Activated naive CD4-positive, alpha-beta T cell treated with anti-CD3 and anti-CD28 coated beads, Interleukin-2, amount 50 U/mL, for 72 hours (primary cell): ENCODE measurements at regions not wholly inside any gene's neighbourhood (a gene's known extent, or its start where the extent isn't known, plus 50 kb on each side); places are given as distances from the start of the nearest gene placed in this dataset.
"Not testable (repeated sequence)": the region's sequence is repeated elsewhere in the genome, so short reads cannot be mapped to it uniquely, and the experiment has no call there.

Experiments
- ATAC-seq, 2 donors: fragments of 150-1000 bp; cut with Tn5 transposase; 2 replicates each; pipeline ENCODE4 v1.10.0; 2021; ENCODE audit warnings: mild to moderate bottlenecking in 2 of 2, moderate library complexity in 2 of 2
- DNase-seq, 2 donors: peaks; one replicate each; pipeline ENCODE4 v3.0.0; 2021 to 2022; ENCODE audit warnings: low spot score in 2 of 2
- H3K27ac Mint-ChIP-seq, 2 donors: one replicate each; pipeline ENCODE4 v1.8.0; 2022; ENCODE audit warnings: mild to moderate bottlenecking in 2 of 2, mixed read lengths in 2 of 2
- H3K36me3 Mint-ChIP-seq, 2 donors: one replicate each; pipeline ENCODE4 v1.8.0; 2022; ENCODE audit warnings: mixed read lengths in 2 of 2
- H3K9me3 Mint-ChIP-seq, 2 donors: one replicate each; pipeline ENCODE4 v1.8.0; 2022; ENCODE audit warnings: mixed read lengths in 2 of 2

DNA sequence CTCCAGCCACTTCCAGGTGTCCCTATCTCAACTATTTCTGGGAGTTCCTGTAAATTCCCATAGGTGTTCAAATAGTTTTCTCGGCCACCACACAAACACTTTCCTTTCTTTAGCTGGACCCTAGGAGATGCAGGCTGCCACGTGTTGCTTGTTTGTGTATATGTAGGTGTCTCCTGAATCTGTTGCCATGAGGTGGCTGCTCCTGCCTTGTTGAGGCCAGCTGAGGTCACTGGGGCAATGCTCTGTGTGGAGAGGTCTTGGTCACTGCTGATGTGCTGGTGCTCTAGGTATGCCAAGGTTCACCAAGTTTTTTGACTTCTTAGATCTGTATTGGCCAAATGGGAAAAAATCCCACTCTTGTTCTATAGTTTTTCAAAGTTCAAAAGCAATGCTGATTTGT, 132.5 kb upstream of the CHD1 start:
- H3K27ac Mint-ChIP-seq, result no peak overlapping the region
- H3K36me3 Mint-ChIP-seq, result no peaks in the 10 kb centered on the region

DNA sequence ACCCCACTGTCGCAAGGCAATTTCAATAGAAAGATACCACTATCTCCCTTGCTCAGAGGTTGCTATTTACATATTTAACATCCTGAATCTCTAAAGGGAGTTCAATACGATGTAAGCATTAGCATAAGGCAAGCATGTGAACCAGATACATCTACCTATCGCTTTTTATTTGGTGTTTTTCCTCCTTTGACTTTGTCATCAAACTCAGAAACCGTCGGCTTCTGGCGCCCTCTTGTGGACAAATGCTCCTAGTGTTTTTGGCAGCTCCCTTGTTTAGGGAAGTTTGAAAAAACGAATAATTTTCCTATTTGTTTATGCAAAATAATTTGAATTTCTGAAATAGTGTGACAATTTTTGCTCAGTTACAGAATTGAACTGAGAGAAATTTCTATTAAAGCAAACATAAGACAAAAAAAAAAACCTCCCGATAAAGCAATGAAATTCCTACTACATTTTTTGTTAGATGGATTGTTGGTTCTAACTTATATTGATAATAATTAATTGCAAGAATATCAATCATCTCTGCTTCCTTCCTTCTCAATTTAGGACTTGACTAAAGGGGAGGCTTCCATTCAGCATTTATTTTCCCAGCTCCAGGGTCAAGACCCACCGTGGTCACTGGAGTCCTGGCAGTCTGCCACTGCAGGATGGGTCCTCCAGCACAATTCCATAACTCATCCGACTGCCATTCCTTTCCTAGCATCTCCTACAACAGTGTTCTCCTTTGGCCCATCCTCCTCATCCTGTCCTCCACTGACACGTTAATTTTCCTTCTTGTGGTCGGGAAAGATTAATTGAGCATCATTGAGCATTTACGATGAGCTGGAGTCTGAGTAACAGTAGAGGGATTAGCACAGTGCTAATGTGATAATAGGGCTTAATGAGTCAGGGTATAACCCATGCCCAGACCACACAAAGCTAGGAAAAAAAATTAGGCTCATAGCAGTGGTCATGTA, 131.8 kb upstream of the CHD1 start:
- Mint-ChIP-seq H3K9me3 (no peaks in the 10 kb centered on the region), H3K36me3 (no peaks in the 10 kb centered on the region), H3K27ac (no peak overlapping the region)
- peak; percentile 33 to 54 for ATAC-seq
- peak; percentile 62 to 84 for DNase-seq

More for the DNA sequence above, 132.5 kb upstream of the CHD1 start:
- no peak for ATAC-seq
- DNase-seq, result no peak
- H3K9me3 Mint-ChIP-seq, result no peaks in the 10 kb centered on the region

DNA sequence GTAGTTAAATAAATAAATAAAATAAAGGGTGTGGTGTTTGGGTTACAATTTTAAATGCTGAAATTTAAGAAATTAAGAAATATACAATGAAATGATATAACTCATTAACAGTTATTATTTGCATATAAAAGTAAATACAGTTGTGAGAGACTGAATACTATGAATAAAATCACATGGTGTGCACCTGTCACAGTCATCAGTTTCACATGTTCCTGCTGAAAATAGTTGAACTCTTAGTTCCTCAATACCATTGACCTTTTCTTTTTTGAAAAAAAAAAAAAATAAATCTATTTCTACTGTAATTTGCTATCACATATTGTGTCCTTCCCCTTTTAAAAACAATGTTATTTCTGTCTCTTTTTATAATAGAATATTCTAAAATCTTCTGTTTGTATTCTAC, 130.9 kb upstream of the CHD1 start:
- DNase-seq, result no peak
- Mint-ChIP-seq H3K27ac (no peak overlapping the region), H3K9me3 (no peaks in the 10 kb centered on the region), H3K36me3 (no peaks in the 10 kb centered on the region)
- ATAC-seq, result no peak

DNA sequence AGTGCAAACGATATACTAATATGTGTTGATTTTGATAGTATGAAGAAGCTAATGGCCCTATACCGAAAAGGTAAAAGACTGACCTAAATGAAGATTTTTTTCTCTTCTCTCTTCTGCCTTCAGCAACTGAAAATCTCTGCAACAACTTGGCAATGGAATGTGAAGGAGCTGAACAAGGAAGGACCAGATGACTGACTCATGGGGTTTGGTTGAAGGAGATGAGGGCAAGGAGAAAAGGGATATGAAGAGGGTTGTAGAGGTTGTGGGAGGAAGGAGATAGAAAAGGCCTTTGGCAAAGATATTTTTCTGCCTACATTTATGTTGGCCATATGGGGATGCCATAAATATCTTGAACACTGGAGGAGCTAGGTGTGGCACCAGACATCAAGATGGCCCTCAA, 129.7 kb upstream of the CHD1 start:
- DNase-seq, result no peak
- no peaks in the 10 kb centered on the region for H3K9me3 Mint-ChIP-seq
- no peak for ATAC-seq
- H3K27ac Mint-ChIP-seq, result no peak overlapping the region
- H3K36me3 Mint-ChIP-seq, result no peaks in the 10 kb centered on the region

DNA sequence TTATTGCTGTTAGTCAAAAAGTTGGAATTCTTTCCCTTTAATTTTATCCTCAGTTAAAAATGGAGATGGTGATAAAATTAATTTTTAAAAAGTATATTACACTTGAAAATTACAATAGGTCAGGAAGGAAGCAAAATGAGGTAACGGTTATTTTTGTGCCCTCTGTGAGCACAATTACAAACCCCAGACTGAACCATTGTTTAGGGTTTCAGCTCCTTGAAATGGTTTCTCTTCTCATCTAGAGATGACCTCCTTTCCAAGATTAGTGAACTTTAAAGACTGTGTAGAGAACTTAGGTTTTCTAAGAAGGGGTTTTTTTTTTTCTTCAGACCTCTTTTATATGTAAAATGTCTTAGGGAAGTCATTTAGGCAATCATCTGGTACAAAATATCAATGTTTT, 126.2 kb upstream of the CHD1 start:
- Mint-ChIP-seq H3K27ac (no peak overlapping the region), H3K36me3 (no peaks in the 10 kb centered on the region), H3K9me3 (no peaks in the 10 kb centered on the region)
- no peak for DNase-seq
- ATAC-seq, result no peak

DNA sequence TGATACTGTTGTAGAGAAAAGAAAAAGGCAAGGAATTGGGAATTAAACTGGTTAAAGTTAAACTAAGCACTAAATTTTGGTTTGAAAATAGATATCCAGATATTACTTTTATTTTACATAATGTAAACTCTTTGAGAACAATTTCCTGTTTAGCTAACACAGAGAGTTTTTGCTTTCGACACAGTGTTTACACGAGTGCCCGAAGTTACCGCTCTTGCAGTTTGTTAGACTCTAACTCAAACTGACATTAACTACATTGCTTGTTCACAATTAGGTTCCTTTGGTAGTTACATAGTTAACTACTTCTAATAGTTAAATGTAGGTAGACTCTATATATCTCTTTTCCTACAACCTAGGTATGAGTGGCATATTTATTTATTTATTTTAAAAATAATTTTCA, 117.1 kb upstream of the CHD1 start:
- ATAC-seq (no peak), DNase-seq (no peak)
- Mint-ChIP-seq H3K9me3 (peaks cover 9 to 17% of the 10 kb centered on the region in 2 donors), H3K36me3 (peaks cover 10 to 18% of the 10 kb centered on the region in 2 donors), H3K27ac (no peak overlapping the region)

DNA sequence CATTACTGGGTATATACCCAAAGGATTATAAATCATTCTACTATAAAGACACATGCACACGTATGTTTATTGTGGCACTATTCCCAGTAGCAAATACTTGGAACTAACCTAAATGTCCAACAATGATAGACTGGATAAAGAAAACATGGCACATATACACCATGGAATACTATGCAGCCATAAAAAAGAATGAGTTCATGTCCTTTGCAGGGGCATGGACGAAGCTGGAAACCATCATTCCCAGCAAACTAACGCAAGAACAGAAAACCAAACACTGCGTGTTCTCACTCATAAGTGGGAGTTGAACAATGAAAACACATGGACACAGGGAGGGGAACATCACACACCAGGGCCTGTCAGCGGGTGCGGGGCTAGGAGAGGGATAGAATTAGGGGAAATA, 114.5 kb upstream of the CHD1 start:
- peaks cover 33 to 41% of the 10 kb centered on the region in 2 donors for H3K36me3 Mint-ChIP-seq
- DNase-seq, result not testable (repeated sequence)

DNA sequence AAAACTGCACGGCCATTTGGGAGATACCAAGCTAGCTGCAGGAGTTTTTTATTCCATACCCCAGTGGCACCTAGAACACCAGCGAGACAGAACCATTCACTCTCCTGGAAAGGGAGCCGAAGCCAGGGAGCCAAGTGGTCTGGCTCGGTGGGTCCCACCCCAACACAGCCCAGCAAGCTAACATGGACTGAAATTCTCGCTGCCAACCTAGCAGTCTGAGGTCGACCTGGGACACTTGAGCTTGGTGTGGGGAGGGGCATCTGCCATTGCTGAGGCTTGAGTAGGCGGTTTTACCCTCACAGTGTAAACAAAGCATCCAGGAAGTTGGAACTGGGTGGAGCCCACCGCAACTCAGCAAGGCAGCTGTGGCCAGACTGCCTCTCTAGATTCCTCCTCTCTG, 108.9 kb upstream of the CHD1 start:
- DNase-seq, result no peak
- H3K27ac Mint-ChIP-seq, result no peak overlapping the region
- no peak for ATAC-seq
- H3K9me3 Mint-ChIP-seq, result peaks cover 31 to 39% of the 10 kb centered on the region in 2 donors
- H3K36me3 Mint-ChIP-seq, result peaks cover 36 to 54% of the 10 kb centered on the region in 2 donors

More for the DNA sequence above, 114.5 kb upstream of the CHD1 start:
- peaks cover 30 to 37% of the 10 kb centered on the region in 2 donors for H3K9me3 Mint-ChIP-seq
- H3K27ac Mint-ChIP-seq, ATAC-seq: not testable (repeated sequence)

DNA sequence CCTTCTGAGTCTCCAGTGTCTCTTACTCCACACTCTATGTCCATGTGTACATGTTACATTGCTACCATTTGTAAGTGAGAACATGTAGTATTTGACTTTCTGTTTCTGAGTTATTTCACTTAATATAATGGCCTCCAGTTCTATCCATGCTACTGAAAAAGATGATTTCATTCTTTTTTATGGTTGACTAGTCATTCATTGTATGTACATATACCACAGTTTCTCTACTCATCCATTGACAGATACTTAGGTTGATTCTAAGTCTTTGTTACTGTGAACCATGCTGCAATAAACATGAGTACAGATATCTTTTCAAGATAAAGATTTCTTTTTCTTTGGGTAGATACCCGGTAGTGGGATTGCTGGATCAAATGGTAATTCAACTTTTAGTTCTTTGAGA, 107.1 kb upstream of the CHD1 start:
- peaks cover 26 to 37% of the 10 kb centered on the region in 2 donors for H3K36me3 Mint-ChIP-seq
- DNase-seq (no peak), ATAC-seq (peak; percentile 43 to 68)
- no peak overlapping the region for H3K27ac Mint-ChIP-seq
- H3K9me3 Mint-ChIP-seq, result peaks cover 22 to 23% of the 10 kb centered on the region in 2 donors

DNA sequence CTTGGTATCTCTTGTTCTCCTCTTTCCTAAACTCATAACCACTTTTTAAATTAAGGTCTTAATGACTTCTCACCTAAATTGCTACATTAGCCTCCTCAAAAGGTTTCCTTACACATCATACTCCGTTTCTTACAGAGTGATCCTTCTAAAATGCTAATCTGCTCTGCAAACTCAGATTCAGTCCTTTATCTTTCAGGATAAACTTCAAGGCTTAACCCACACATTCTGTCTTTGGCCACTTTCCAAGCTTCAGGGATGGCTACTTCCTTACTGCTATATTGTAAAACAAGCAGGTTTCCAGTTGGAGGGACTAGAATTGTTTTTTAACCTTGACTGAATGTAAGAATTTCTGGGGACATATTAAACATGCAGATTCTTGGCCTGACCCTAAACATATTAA, 105.5 kb upstream of the CHD1 start:
- no peak for ATAC-seq

DNA sequence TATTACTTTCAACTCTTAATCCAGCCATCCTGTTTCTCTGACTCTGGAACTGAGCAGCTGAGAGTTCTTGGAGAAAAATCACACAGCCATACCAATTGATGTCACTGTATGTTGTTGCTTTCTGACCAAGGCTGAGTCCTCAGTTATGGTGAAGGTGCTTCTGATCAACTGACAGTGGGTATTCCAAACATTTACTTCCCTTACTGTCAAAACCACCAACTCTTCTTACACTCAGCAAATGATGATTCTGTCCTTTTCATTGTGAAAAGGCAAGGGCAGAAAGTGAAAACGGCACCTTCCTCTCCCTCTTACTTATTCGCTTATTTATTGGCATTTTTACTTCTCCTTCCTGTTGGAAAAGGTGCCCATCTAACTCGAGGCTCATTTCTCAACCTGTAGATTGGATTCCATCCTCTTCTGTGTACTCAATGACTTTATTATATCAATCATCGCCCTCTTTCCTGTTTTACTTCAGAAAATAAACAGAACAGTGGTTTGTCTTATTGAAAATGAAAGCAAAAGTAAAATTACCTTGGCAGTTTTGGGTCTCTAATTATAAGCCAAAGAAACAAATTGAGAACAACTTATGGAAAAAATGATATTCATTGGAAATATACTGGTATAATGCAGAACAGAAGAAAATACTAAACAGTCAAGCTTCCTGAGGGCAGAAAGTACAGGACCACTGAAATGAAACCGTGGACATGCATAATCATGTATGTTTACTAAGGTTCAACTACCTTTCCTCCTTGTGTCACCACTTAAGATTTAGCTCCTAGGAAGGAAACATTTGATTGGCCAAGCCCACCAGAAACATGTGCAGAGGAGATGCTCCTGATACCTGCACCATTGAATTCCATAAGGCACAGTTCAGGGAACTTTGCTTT, 104.5 kb upstream of the CHD1 start:
- Mint-ChIP-seq H3K9me3 (peaks cover 1 to 2% of the 10 kb centered on the region in 2 donors), H3K27ac (peak overlapping the region; percentile 91 to 95), H3K36me3 (peaks cover 3 to 14% of the 10 kb centered on the region in 2 donors)
- no peak for DNase-seq
- ATAC-seq, result peak; percentile 50 to 63

More for the DNA sequence above, 105.5 kb upstream of the CHD1 start:
- no peak for DNase-seq
- Mint-ChIP-seq H3K9me3 (peaks cover 8 to 10% of the 10 kb centered on the region in 2 donors), H3K36me3 (peaks cover 11 to 23% of the 10 kb centered on the region in 2 donors), H3K27ac (peak overlapping the region in 1 of 2 donors; percentile 91)

DNA sequence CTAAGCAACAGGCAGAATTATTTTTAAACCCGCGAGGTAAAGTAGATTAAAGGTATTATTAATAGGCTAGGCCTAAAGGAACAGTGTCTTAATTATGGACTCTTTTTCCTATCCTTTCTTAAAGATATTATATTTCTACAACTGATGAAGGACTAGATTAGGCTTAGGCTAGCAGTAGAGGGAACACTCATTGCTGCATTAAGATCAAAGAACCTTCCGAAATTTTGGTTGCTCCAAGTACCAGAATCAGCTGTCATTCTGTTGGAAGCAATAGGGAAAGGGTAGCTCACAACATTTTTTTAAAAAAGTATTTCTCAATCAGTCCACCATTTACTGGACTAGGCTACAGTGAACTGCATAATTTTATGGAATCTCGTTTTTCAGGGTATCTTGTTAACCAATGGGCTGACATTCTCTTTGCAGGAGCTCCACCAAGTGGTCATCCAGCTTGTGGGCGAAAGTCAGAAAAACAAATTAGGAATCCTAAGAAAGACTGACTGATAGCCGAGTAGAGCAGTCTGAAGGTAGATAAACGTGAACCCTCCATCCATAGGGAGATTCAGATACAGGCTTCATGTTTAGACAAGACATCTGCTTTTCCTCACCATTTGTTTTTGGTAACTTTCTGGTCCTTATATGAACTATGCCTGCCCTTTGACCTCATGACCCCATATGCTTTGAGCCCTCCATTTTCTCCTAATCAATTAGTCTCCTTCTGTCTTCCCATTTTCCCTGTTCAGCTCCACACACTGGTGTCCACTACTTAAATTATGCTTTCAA, 103.6 kb upstream of the CHD1 start:
- DNase-seq (peak in 1 of 2 donors; percentile 22), ATAC-seq (peak; percentile 19 to 64)
- Mint-ChIP-seq H3K27ac (peak overlapping the region; percentile 0 to 91), H3K9me3 (no peaks in the 10 kb centered on the region), H3K36me3 (peaks cover 0 to 11% of the 10 kb centered on the region in 2 donors)

DNA sequence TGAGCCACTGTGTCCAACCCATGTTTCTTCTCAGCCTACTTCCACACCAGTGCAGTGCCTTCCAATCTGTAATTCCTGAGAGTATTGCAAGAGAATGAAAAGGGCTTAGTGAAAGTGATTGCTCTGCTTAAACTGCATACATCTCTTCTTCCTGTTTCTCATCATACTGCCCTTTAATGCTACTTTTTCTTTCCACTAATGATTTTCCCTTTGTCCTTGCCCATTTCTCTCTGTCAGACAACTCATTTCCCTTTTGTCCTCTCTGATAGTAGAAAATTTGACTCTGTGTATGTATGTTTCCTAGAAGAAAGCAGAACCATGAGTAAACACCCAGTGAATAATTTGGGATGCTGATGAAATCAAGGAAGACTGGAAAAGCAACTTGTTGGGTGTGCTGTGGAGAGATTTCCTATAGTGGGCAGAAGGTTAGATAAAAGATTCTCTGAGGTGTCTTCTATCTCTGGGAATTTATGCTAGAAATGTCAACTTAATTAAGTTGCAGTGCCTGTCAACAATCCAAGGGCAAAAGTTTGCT, 102.2 kb upstream of the CHD1 start:
- no peak for ATAC-seq
- Mint-ChIP-seq H3K36me3 (peaks cover 0 to 11% of the 10 kb centered on the region in 2 donors), H3K27ac (no peak overlapping the region), H3K9me3 (no peaks in the 10 kb centered on the region)
- no peak for DNase-seq

DNA sequence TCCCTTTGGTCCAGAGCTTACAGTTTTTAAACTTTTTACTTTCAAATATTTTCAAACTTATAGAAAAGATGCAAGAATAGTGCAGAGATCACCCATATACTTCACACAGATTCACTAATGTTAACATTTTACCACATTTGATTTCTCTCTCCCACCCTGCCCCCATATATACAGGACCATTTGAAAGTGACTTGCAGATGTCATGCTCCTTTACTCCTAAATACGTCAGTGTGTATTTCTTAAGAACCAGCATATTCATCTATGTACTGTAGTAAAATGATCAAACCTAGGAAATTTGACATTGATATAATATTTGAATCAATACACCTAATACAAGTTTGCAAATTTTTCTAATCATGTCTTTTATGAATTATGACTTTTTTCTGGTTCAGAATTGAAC, 100.4 kb upstream of the CHD1 start:
- peaks cover 0 to 8% of the 10 kb centered on the region in 2 donors for H3K36me3 Mint-ChIP-seq
- ATAC-seq (no peak), DNase-seq (no peak)
- no peak overlapping the region for H3K27ac Mint-ChIP-seq
- H3K9me3 Mint-ChIP-seq, result no peaks in the 10 kb centered on the region

DNA sequence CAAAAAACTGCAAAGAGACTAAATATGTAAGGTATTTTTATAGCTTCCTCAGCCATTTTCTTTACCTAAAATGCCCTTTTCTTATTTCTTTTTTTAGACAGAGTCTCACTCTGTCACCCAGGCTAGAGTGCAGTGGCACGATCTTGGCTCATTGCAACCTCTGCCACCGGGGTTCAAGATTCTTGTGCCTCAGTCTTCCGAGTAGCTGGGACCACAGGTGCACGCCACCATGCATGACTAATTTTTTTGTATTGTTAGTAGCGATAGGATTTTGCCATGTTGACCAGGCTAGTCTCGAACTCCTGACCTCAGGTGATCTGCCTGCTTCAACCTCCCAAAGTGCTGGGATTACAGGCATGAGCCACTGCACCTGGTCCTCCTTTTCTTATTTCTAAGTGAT, 99.4 kb upstream of the CHD1 start:
- H3K9me3 Mint-ChIP-seq, DNase-seq, H3K27ac Mint-ChIP-seq, H3K36me3 Mint-ChIP-seq, ATAC-seq: not testable (repeated sequence)
